BJ (cell line): ENCODE measurements at regions not wholly inside any gene's neighbourhood (a gene's known extent, or its start where the extent isn't known, plus 50 kb on each side); places are given as distances from the start of the nearest gene placed in this dataset.

Source experiments
- CTCF ChIA-PET: fragments of 350-600 bp; formaldehyde crosslinking; extraction: SDS; loops from one replicate; lab custom pipeline; 2021; ENCODE audit warnings: antibody characterized with exemption, inconsistent platforms; lab: Yijun Ruan, JAX
- POLR2A ChIA-PET: fragments of 300-600 bp; sonication (Branson Sonifier 250); formaldehyde crosslinking; extraction: SDS; loops from one replicate; lab custom pipeline; 2021; ENCODE audit warnings: antibody characterized with exemption; lab: Charles Lee
- DNase-seq: peaks from one replicate; pipeline ENCODE4 v3.0.0-alpha.2; 2011; ENCODE audit warnings: low read depth
- H3K27me3 ChIP-seq: 2 replicates; pipeline ENCODE4 v1.6.0; 2011; ENCODE audit warnings: low read length; ENCODE audit not compliant: control insufficient read depth, insufficient read depth
- H3K36me3 ChIP-seq: 2 replicates; pipeline ENCODE4 v1.5.1; 2011; ENCODE audit warnings: low read length; ENCODE audit not compliant: control insufficient read depth, insufficient read depth
- H3K4me3 ChIP-seq: 2 replicates; pipeline ENCODE4 v1.5.1; 2011; ENCODE audit warnings: low read depth, mild to moderate bottlenecking, control low read depth, low read length
- TF ChIP-seq, protein P1 (sequence below): IDR thresholded peaks from 2 replicates; pipeline ENCODE4 v1.5.1; 2011; ENCODE audit warnings: low read depth, mild to moderate bottlenecking, control low read depth, inconsistent platforms, low read length, moderate library complexity; ENCODE audit not compliant: insufficient read depth

- no peak for DNase-seq
- ChIA-PET CTCF (no interaction called here), POLR2A (no interaction called here)
- TF ChIP-seq, protein P1, sequence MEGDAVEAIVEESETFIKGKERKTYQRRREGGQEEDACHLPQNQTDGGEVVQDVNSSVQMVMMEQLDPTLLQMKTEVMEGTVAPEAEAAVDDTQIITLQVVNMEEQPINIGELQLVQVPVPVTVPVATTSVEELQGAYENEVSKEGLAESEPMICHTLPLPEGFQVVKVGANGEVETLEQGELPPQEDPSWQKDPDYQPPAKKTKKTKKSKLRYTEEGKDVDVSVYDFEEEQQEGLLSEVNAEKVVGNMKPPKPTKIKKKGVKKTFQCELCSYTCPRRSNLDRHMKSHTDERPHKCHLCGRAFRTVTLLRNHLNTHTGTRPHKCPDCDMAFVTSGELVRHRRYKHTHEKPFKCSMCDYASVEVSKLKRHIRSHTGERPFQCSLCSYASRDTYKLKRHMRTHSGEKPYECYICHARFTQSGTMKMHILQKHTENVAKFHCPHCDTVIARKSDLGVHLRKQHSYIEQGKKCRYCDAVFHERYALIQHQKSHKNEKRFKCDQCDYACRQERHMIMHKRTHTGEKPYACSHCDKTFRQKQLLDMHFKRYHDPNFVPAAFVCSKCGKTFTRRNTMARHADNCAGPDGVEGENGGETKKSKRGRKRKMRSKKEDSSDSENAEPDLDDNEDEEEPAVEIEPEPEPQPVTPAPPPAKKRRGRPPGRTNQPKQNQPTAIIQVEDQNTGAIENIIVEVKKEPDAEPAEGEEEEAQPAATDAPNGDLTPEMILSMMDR: no peak
- no peaks in the 10 kb centered on the region for H3K36me3 ChIP-seq
- no peak overlapping the region for H3K4me3 ChIP-seq
- no peaks in the 10 kb centered on the region for H3K27me3 ChIP-seq
Measured at GRCh38 chr3:147736226-147736625, 327.1 kb downstream of the ZIC1 start.

DNA sequence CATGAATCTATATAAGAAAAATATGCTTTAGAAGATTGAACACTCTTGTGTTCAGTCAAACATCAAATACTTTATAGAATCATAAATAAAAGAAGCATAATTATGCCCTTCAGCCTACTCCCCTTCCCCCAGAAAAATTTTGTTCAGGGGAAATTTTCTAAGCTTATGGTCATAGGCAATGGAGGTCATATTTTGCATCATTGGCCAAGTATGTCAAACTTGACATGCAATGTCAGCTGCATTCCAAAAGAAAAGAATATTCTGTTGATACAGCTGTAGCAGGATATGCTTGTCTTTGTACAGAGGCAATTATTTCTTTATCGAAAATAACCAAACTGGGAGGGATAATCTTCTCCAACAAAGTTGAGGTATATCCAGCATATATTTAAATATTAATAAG, 328.2 kb downstream of the ZIC1 start:
- ChIA-PET POLR2A (no interaction called here), CTCF (no interaction called here)
- no peak overlapping the region for H3K4me3 ChIP-seq
- TF ChIP-seq, protein P1: no peak
- DNase-seq: no peak
- H3K36me3 ChIP-seq: no peaks in the 10 kb centered on the region
- H3K27me3 ChIP-seq: no peaks in the 10 kb centered on the region

- H3K36me3 ChIP-seq: no peaks in the 10 kb centered on the region
- ChIA-PET CTCF (no interaction called here), POLR2A (no interaction called here)
- no peak overlapping the region for H3K4me3 ChIP-seq
- H3K27me3 ChIP-seq: no peaks in the 10 kb centered on the region
- no peak for DNase-seq
- TF ChIP-seq, protein P1: no peak
Measured at GRCh38 chr3:147740928-147741327, 331.8 kb downstream of the ZIC1 start.

DNA sequence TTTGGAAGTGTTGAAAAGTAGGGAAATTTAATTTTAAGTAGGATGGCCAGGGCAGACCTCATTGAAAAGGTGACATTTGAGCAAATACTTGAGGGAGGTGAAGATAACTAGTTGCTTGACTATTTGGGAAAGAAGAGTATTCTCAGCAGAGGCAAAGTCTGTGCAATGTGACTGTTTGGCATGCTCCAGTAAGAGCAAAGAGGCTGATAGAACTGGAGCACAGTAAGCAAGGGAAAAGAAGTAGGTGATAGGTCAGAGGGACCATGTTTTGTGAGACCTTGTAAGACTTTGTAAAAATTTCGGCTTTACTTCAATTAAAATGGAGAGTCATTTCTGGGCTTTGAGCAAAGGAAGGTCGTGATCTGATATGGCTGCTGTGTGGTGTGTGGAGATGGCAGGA, 335.8 kb downstream of the ZIC1 start:
- no peaks in the 10 kb centered on the region for H3K36me3 ChIP-seq
- no peak overlapping the region for H3K4me3 ChIP-seq
- H3K27me3 ChIP-seq: no peaks in the 10 kb centered on the region
- ChIA-PET POLR2A (no interaction called here), CTCF (no interaction called here)
- DNase-seq: no peak
- TF ChIP-seq, protein P1: no peak

GRCh38 chr3:147755310-147755709, 346.1 kb downstream of the ZIC1 start:
- H3K4me3 ChIP-seq: no peak overlapping the region
- no peaks in the 10 kb centered on the region for H3K36me3 ChIP-seq
- POLR2A ChIA-PET: no interaction called here
- no peak for DNase-seq
- CTCF ChIA-PET: no interaction called here
- H3K27me3 ChIP-seq: no peaks in the 10 kb centered on the region
- TF ChIP-seq, protein P1: no peak
